T-helper 1 cell treated with Interleukin-12 subunit alpha and Interleukin-12 subunit beta and Interleukin-4 antibody, amounts not matched to agents 30 ng/mL and 1 ng/mL, for 36 hours (primary cell): ENCODE measurements at regions not wholly inside any gene's neighbourhood (a gene's known extent, or its start where the extent isn't known, plus 50 kb on each side); places are given as distances from the start of the nearest gene placed in this dataset.
"Not testable (repeated sequence)": the region's sequence is repeated elsewhere in the genome, so short reads cannot be mapped to it uniquely, and the experiment has no call there.

Experiments used
- intact Hi-C: fragments of 100-400 bp; cut with micrococcal nuclease; formaldehyde crosslinking; loops from one replicate; pipeline ENCODE4 v1.15.1; 2024

DNA sequence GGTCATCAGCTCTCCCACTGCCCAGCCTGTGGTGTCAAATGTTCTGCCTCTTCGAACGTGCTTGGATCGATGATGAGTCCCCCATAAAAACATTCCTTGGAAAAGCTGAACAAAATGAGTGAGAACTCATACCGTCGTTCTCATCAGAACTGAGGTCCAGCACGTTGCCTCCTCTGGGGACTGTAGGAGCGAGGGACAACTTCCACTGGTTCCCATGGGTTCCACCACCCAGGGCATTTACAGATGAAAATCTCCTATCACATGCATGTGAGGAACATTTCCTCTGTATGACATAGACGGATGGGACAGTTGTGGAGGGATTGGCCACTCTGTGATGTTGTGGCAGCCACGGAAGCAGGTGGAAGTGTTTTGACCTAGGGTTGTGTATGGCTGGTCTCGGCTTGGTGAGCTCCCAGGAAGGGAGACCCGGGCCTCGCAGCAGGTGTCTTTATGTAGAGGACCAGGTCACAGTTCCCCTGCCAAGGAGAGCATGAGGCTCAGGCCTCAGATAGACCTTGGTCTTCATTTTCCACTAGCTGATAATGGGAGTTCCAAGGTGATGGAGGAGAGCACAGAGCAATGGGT, 113.0 kb downstream of the SNRPN start:
- intact Hi-C loops: no loop called here

DNA sequence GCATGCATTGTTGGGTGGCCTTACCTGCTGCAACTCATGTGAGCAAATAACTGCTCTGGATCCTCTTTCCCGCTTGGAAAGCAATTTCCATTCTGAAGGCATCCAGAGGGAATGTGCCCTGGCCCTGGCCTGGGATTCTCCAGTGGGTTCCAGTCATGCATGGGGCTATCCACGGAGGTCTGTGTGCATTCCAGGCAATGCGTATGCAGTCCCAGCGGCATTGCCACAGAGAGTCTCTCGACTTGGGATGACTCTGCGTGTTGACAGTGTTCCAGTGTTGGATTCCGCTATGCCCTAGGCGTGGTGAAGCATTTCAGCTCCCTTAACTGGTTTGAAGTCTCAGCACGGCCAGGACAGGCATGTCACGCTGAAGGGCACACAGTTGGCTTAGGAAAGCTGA, 113.9 kb downstream of the SNRPN start:
- intact Hi-C loops: no loop called here

GRCh38 chr15:25070353-25070963, 115.7 kb downstream of the SNRPN start:
- intact Hi-C loops: no loop called here

- intact Hi-C loops: no loop called here
Measured at GRCh38 chr15:25072857-25073476, 118.2 kb downstream of the SNRPN start.

DNA sequence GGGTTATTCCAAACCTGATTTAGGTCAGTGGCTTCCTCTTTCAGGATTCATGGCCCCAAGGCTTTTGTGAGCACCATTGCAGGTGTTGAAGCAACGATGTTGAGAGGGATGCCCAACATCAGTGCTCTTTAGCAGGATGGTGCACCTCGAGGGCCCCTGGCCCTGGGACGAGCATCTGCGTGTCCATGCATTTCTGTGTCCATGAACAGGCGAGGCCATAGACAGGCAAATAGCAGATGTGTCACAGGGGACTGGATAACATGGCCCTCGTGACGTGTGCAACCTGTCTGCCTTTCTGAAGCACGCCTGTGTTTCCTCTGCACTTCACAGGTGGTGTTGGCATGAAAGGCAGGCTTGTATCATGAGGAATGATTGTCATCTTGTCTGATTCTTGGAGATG, 132.3 kb downstream of the SNRPN start:
- intact Hi-C loops: loop anchor here (5.0 kb wide), 1 partner anchor 50 kb away; no protein-coding TSS in a partner anchor

- intact Hi-C loops: loop anchor here (5.0 kb wide), 1 partner anchor 51 kb away; no protein-coding TSS in a partner anchor
Measured at GRCh38 chr15:25088261-25088790, 133.5 kb downstream of the SNRPN start.

DNA sequence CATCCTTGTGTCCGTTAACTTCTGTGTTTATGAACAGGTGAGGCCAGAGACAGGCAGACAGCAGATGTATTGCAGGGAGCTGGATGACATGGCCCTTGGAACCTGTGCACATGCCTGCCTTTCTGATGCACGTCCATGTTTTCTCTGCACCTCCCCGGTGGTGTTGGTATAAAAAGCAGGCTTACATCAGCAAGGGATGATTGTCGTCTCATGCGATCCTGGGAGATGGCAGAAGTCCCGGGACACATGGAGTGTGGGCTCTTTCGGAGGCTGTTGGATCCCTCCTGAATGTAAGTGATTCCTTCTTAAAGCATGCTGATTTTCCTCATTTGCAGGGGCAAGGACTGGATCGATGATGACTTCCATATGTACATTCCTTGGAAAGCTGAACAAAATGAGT, 134.8 kb downstream of the SNRPN start:
- intact Hi-C loops: loop anchor here (5.0 kb wide), 1 partner anchor 52 kb away; no protein-coding TSS in a partner anchor

- intact Hi-C loops: no loop called here
Measured at GRCh38 chr15:25090073-25090733, 135.4 kb downstream of the SNRPN start.

DNA sequence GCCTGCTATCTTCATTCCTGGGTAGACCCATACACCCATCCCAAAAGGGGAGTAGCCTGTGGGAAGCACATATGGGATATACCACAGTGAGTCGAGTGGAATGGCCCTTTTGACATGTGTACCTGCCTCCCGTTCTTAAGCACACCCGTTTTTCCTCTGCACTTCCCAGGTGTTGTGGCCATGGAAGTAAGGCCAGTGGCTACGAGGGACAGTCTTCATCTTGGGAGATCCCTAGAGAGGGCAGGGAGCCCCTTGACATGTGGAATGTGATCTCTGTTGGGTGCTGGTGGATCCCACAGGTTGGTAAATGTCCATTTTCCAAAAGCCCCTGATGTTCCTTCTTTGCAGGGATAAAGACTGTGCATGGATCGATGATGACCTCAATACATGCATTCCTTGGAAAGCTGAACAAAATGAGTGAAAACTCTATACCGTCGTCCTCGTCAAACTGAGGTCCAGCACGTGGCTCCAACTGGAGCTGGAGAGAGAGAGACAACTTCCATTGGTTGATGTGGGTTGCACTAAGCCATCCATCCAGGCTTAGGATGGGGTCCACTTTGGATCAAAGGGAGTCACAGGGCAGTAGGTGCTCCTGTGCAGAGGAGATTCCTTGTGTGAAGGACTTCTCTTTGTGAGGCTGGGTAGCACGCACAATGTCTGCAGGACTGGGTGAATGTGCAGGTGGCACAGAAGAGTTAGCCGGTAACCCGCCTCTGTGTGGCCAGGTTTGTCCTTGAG, 136.8 kb downstream of the SNRPN start:
- intact Hi-C loops: no loop called here

- intact Hi-C loops: no loop called here
Measured at GRCh38 chr15:25092661-25093060, 137.9 kb downstream of the SNRPN start.

- intact Hi-C loops: no loop called here
Measured at GRCh38 chr15:25093455-25094029, 138.8 kb downstream of the SNRPN start.

DNA sequence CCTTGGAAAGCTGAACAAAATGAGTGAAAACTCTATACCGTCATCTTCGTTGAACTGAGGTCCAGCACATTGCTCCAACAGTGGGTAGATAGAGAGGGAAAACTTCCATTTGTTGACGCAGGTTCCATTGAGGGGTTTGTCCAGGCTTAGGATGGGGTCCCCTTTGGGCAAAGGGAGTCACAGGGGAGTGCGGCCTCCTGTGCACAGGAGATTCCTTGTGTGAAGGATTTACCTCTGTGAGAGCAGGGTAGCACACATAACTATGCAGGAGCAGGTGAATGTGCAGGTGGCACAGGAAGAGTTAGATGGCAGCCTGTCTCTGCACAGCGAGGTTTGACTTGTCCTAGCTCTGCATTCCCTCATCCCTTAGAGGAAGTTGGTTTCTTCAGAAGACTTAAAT, 139.3 kb downstream of the SNRPN start:
- intact Hi-C loops: no loop called here

GRCh38 chr15:25094519-25094918, 139.7 kb downstream of the SNRPN start:
- intact Hi-C loops: no loop called here

DNA sequence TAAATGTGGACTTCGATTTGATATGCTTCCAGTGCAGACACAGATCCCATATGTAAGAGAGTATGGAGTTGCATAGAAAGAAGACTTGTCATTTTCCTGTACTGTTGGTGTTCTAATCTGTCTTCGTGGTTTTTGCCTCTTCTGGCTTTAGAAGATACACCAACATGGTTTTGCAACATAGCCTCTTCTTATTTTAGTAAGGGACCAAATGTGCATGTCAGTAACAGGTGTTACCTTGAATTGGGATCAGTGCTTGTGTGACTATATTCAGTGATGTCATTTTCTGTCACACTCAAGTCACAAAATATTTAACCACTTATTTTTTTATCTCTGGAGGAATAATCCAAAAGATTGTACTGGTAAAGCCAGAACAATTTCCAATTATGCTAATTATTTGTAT, 140.4 kb downstream of the SNRPN start:
- intact Hi-C loops: no loop called here

- intact Hi-C loops: not testable (repeated sequence)
Measured at GRCh38 chr15:25099966-25100365, 145.2 kb downstream of the SNRPN start.

DNA sequence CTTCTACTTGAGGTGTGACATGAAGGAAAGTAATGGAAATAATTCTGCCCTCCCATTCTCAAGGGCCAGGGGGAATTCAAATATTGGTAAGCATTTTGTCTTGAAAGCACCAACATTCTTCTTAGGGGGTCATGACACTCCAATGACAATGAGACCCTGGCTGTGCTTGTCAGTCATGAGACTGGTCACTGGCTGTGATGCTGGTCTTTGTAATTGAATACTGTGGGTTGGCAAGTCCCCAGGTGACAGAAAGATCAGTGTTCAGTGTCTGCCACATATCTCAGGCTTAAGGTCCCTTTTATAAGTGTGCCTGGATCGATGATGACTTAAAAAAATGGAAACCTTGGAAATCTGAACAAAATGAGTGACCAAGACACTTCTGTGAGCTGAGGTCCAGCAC, 151.4 kb downstream of the SNRPN start:
- intact Hi-C loops: no loop called here

- intact Hi-C loops: no loop called here
Measured at GRCh38 chr15:25133804-25134203, 179.0 kb downstream of the SNRPN start.

- intact Hi-C loops: no loop called here
Measured at GRCh38 chr15:25134546-25134945, 179.8 kb downstream of the SNRPN start.

- intact Hi-C loops: no loop called here
Measured at GRCh38 chr15:25136119-25136518, 181.3 kb downstream of the SNRPN start.

GRCh38 chr15:25137013-25137412, 182.2 kb downstream of the SNRPN start:
- intact Hi-C loops: no loop called here

DNA sequence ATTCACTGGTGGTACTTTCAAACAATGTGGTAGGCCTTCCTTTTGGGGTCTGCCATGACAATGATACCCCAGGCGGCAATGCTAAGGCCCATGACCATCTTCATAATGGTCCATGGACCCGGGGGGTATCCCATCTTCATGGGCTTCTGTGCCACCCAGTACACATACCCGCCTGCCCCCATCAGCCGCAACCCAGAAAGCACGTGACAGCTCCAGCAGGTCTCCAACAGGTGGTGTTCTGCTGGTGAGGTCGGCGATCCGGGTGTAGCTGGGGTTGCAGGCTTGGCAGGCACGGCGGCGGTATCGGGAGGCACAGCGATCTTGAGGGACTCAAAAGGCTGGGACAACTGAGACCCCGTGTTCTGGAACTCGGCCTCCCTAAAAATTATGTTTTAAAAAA, 214.5 kb downstream of the SNRPN start:
- intact Hi-C loops: no loop called here
